Activated T-helper 9 cell treated with anti-CD3 and anti-CD28 coated beads, Interleukin-2, amount 50 U/mL, for 16 hours (primary cell): ENCODE measurements at regions not wholly inside any gene's neighbourhood (a gene's known extent, or its start where the extent isn't known, plus 50 kb on each side); places are given as distances from the start of the nearest gene placed in this dataset.

Experiments
- DNase-seq: peaks from one replicate; pipeline ENCODE4 v3.0.0-alpha.2; 2020; ENCODE audit warnings: low read depth

GRCh38 chr11:15909937-15910598 is 446.3 kb downstream of the SOX6 start:
- no peak for DNase-seq

- no peak for DNase-seq
Observed at GRCh38 chr11:15910761-15911160, 445.6 kb downstream of the SOX6 start.

GRCh38 chr11:15911377-15912044 is 444.8 kb downstream of the SOX6 start:
- DNase-seq: no peak

- DNase-seq: no peak
Observed at GRCh38 chr11:15912291-15912690, 444.1 kb downstream of the SOX6 start.

- DNase-seq: no peak
Observed at GRCh38 chr11:15912825-15913224, 443.5 kb downstream of the SOX6 start.

- DNase-seq: no peak
Observed at GRCh38 chr11:15913261-15913660, 443.1 kb downstream of the SOX6 start.
